ENCODE measurements at regions not wholly inside any gene's neighbourhood (a gene's known extent, or its start where the extent isn't known, plus 50 kb on each side); places are given as distances from the start of the nearest gene placed in this dataset.
"Not testable (repeated sequence)": the region's sequence is repeated elsewhere in the genome, so short reads cannot be mapped to it uniquely, and the experiment has no call there.

DNA sequence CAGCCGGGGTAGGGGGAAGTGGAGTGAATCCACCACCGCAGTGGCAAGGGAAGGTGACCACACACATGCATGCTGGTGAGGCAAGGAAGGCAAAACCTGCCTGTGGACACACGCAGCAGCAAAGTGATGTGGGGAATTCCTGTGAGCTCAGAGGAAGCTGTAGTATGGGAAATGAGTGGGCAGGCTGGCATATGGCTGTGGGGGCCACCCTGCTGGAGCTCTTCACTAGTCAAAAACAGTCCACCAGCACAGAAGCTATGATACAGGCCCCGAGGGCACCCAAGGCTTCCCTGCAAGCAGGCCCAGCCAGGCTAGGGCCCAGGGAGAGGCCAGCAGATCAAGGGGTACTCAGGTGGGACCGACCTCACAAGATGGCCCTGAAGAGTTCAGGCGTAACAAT is 239.1 kb downstream of the CHM start:
- DNase-seq (ENCODE audit: low read depth) = no peak

DNA sequence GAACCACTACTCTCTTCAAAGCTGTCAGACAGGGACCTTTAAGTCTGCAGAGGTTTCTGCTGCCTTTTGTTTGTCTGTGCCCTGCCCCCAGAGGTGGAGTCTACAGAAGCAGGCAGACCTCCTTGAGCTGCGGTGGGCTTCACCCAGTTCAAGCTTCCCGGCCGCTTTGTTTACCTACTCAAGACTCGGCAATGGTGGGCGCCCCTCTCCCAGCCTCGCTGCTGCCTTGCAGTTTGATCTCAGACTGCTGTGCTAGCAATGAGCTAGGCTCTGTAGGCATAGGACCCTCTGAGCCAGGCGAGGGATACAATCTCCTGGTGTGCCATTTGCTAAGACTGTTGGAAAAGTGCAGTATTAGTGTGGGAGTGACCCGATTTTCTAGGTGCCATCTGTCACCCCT is 275.0 kb downstream of the CHM start:
- not testable (repeated sequence) for DNase-seq (ENCODE audit: low read depth)

DNA sequence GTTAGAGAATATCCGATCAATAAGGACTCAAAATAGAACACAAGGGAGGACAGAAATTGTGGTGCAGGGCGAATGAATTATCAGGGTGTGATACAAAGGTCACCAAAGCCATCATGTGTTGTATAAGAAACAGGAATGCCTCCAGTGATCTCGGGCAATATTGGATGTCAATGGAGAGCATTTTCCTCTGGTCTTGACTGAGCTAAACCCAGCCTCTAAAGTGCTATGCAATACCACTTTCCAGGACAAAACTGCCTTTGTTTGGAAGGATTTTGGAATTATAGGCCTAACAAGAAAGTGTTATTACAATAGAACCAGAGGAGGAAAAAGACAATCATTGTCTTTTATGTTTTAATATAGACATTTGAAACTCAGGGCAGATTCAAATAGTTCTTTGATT is 281.7 kb downstream of the CHM start:
- no peak for DNase-seq (ENCODE audit: low read depth)

DNA sequence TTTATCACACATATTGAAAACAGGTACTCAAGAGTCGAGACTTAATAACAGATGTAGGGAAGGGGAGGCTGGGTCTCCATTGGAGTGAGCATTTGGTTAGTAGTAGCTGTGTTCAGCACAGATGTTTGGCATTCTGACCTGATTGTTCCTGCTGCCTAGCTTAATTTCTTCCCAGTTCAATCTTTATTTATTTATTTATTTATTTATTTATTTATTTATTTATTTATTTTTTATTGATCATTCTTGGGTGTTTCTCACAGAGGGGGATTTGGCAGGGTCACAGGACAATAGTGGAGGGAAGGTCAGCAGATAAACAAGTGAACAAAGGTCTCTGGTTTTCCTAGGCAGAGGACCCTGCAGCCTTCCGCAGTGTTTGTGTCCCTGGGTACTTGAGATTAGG is 324.3 kb downstream of the CHM start:
- not testable (repeated sequence) for DNase-seq (ENCODE audit: low read depth)

DNA sequence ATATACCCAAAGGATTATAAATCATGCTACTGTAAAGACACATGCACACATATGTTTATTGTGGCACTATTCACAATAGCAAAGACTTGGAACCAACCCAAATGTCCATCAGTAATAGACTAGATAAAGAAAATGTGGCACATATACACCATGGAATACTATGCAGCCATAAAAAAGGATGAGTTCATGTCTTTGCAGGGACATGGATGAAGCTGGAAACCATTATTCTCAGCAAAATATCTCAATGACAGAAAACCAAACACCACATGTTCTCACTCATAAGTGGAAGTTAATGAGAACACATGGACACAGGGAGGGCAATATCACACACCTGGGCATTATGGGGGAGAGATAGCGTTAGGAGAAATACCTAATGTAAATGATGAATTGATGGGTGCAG is 323.8 kb upstream of the POF1B start:
- DNase-seq (ENCODE audit: low read depth) = not testable (repeated sequence)

- DNase-seq (ENCODE audit: low read depth) = no peak
Measured at GRCh38 chrX:85698921-85699320, 319.5 kb upstream of the POF1B start.

DNA sequence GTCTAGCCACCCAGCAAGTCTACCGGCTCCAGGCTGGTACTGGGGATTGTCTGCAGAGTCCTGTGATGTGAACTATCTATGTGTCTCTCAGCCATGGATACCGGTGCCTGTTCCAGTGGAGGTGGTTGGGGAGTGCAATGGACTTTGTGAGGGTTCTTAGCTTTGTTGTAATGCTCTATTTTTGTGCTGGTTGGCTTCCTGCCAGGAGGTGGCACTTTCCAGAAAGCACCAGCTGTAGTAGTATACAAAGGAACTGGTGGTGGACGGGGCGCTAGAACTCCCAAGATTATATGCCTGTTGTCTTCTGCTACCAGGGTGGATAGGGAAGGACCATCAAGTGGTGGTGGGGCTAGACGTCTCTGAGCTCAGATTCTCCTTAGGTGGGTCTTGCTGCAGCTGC is 306.4 kb upstream of the POF1B start:
- no peak for DNase-seq (ENCODE audit: low read depth)

DNA sequence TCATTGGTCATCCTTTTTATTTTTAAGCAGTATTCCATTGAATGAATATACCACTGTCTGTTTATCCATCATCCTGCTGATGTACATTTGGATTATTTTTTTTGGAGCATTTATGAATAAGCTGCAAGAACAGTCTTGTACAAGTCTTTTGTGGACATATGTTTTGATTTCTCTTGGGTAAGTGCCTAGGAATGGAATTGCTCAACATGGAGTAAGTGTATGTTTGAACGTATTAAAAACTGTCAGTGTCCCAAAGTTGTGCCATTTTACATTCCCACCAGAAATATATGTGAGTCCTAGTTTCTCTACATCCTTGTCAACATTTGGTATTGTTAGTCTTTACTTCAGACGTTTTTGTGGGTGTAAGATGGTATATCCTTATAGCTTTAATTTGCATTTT is 287.0 kb upstream of the POF1B start:
- DNase-seq (ENCODE audit: low read depth) = no peak

- DNase-seq (ENCODE audit: low read depth) = not testable (repeated sequence)
Measured at GRCh38 chrX:85663970-85664369, 284.5 kb upstream of the POF1B start.

DNA sequence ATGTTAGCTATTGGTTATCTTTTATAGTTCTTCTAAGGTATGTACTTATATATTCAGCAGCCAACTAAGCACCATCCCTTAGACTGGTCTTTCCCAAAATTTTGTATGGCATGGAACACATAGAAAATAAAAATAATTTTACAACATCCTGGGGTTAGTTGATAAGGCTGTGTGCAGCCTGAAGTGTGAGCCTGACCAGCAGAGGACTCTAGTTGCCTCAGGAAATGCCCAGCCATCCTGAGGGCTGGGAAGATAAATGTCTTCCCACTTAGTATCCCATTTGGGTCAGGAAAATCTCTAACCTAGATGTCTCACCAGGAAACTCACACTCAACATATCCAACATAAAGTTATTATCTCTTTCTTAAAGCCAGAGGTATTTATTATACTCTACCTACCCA is 251.4 kb upstream of the POF1B start:
- DNase-seq (ENCODE audit: low read depth) = no peak

DNA sequence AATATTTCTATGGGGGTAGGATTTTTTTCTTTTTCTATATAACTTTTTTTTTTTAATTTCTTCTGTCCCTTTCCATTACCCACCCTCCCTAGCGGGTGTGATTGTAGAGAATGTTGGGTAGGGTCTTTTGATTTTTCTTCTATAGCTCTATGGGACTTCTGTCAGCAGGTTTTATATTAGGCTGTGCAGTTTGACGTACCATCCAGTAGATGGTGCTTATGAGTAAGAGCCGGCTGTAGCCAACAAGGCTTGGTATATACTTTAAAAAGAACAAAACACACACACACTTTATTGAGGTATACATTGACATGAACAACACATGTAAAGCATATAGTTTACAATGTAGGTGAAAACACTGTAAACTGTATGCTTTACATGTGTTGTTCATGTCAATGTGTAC is 247.9 kb upstream of the POF1B start:
- no peak for DNase-seq (ENCODE audit: low read depth)

GRCh38 chrX:85622635-85623034 is 243.2 kb upstream of the POF1B start:
- DNase-seq (ENCODE audit: low read depth) = no peak

GRCh38 chrX:85620466-85620865 is 241.0 kb upstream of the POF1B start:
- DNase-seq (ENCODE audit: low read depth) = no peak

GRCh38 chrX:85619962-85620361 is 240.5 kb upstream of the POF1B start:
- no peak for DNase-seq (ENCODE audit: low read depth)

GRCh38 chrX:85611926-85612325 is 232.5 kb upstream of the POF1B start:
- DNase-seq (ENCODE audit: low read depth) = peak; percentile 0

- no peak for DNase-seq (ENCODE audit: low read depth)
Measured at GRCh38 chrX:85592980-85593379, 213.5 kb upstream of the POF1B start.

DNA sequence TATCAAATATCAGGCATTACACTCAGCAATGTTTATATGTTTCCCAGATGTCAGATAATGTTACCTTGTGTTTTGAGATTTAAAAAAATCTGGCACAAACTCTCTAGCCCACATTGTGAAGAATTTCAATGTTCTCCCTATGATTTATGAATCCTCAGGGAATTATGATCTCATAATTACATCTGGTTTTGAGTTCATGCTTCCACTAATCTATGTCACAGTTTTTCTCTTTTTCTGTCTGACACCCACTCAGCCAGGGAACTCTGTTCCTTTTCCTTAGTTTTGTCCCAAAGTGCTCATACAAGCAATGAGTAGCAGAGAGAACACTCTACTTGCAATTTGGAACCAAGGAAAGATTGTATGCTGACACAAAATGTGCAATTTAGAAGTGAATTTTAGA is 212.1 kb upstream of the POF1B start:
- no peak for DNase-seq (ENCODE audit: low read depth)

DNA sequence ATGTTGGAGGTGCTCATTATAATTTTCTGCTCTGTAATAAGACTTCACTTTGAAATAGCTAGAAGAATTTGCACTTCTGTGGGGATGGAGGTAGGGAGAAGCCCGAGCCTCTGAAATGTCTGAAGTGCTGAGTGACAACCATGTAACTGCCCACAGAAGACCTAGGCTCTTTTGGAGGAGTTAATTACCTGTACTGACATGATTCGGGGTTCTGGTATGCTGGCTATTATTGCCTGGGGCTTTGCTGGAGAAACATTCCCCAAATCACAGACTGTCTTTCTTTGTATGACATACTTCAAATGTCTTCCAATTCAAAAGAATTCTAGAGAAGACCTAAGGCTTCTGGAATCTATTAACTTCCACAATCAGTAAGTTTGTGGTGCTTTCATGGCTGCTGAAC is 211.2 kb upstream of the POF1B start:
- no peak for DNase-seq (ENCODE audit: low read depth)

- DNase-seq (ENCODE audit: low read depth) = no peak
Measured at GRCh38 chrX:85573801-85574200, 194.3 kb upstream of the POF1B start.

GRCh38 chrX:85570496-85570895 is 191.0 kb upstream of the POF1B start:
- DNase-seq (ENCODE audit: low read depth) = no peak

GRCh38 chrX:85569686-85570085 is 190.2 kb upstream of the POF1B start:
- no peak for DNase-seq (ENCODE audit: low read depth)

GRCh38 chrX:85569096-85569495 is 189.6 kb upstream of the POF1B start:
- DNase-seq (ENCODE audit: low read depth) = no peak

GRCh38 chrX:85561231-85561630 is 181.8 kb upstream of the POF1B start:
- DNase-seq (ENCODE audit: low read depth) = no peak

DNA sequence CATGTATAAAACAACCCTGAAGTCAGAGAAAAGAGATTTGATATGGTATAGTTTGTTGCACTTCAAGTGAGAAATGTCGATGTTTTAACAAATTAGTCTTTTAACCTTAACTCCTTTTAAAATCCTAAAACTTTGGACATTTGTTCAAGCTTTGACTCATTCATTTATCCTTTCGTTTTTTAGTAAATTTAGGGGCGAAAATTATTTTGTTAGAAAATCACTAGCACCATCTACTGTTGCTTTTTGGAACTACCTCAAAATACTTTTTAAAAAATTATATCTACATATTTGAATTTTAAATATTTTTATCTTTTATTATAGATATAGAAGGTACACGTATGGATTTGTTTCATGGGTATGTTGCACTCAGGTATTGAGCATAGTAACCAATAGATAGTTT is 165.1 kb upstream of the POF1B start:
- DNase-seq (ENCODE audit: low read depth) = no peak

GRCh38 chrX:85543866-85544265 is 164.4 kb upstream of the POF1B start:
- DNase-seq (ENCODE audit: low read depth) = no peak
